Dermis blood vessel endothelial cell (primary cell): ENCODE measurements at regions not wholly inside any gene's neighbourhood (a gene's known extent, or its start where the extent isn't known, plus 50 kb on each side); places are given as distances from the start of the nearest gene placed in this dataset.

Source experiments
- DNase-seq: peaks from one replicate; pipeline ENCODE4 v3.0.0; 2010

GRCh38 chr4:125828346-125828745, 513.6 kb downstream of the FAT4 start:
- no peak for DNase-seq

GRCh38 chr4:125832161-125832560, 517.4 kb downstream of the FAT4 start:
- no peak for DNase-seq

DNA sequence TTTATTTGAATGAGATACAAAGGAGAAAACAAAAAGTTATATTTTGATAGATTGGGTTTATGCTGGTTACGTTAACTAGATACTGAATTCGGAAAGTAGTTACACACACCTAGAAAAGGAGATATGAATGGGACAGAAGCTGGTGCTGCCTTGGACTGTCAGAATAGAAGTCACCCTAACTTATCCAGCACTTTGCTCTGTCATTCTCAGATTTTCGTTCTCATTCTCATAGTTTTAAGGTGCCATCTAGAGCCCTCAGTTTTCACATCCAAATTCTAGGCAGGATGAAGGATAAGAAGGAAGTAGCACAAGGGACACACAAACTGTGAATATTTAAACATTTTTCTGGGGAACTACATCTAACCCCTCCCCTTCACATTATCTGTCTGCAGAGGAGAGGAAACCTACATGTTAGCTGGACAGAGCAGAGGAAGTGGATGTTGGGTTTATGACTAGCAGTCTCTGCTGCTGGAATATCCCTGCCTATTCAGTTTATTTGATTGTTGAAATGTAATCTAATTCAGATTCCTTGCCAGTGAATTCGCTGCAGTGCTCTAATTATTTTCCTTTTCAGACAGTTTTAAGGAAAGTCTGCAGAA, 521.9 kb downstream of the FAT4 start:
- DNase-seq: no peak

DNA sequence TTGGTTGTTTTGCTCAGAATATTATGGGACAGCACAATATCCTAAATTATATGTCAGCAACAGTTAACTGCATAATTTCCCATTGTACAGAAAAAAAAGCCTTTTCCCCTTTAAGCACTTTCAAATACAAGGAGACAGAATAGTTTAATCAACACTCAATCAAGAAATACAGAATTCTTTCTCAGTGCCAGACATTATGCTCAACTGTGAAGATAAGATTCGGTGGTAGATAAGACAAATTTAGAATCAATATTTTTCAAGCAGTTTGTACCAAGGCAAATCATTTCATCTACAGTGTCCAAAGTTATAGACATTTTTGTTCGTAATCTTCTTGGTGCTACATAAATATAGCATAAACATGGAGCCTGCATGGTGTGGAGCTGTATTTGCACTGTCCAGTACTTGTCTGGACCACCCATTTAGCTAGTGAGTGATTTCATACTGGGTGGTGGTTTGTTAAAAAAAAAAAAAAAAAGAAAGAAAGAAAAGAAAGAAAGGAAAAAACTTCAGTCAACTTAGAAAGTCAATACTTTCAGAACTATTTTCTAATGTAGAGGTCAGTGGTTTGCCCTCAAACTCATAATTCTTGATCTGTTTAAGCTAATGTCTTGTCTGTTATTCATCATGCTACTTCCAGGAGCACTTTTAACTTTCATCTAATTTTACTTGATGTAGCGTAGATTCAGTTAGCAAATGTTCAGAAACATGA, 522.9 kb downstream of the FAT4 start:
- DNase-seq: no peak

DNA sequence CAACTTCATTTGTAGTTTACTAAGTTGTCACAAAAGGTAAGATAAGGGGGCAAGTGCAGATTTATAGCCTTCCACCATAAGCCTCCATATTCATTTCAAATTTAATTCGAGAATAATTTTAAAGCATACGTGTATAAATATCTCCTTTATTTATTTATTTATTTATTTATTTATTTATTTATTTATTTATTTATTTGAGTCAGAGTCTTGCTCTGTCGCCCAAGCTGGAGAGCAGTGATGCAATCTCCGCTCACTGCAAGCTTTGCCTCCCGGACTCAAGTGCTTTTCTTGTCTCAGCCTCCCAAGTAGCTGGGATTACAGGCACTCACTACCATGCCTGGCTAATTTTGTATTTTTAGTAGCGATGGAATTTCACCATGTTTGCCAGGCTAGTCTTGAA, 523.4 kb downstream of the FAT4 start:
- no peak for DNase-seq

DNA sequence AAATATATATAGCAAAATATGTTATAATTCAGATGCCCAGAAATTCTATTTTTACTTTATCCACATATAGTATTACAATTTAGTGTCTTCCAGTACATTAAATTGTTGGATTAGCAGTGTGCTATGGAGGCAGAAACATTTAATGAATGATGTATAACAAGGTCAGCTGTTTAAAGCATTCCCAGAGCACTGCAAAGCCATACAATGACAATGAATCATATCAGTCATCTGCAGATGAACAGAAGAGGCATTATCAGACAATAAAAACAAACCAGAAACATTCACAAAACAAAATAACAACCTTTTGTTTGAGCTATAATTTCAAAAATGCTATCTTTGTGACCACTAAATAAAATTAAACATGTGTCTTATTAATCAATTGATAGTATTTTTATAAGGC, 524.2 kb downstream of the FAT4 start:
- no peak for DNase-seq

DNA sequence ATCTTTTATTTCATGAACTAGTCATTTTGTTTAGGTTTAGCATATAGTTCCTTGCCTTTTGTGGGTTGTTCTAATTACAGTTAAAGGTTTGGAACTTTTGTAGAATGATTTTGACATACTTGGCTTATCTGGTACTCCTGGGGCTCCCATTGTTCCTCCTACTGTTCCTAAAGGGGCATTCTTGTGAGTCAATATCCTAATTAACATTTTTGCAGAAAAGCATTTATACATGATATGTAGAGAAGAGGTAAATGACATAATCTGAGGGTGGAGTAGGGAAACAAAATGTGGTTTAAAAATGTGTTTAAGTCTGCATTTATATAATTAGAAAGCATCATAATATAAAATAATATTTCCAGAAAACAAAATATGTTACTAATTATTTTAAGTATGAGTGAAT, 529.2 kb downstream of the FAT4 start:
- no peak for DNase-seq

DNA sequence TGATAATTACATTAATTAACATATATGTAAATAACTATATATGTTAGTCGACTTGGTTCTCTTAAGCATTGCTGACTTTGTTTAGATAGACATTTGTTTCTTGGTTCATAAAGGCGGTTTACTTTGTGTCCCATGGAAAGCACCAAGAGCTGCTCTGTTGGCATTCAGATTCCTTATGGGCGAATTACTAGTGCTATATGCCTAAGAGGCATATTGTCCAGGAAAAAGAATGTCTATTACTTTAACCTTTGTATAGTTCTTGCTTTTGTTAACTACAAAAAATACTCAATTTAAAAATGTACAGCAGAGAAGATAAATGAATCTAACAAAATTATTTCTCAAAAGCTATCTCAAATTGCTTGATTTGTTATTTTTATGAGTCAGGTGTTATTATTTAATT, 532.8 kb downstream of the FAT4 start:
- DNase-seq: no peak

DNA sequence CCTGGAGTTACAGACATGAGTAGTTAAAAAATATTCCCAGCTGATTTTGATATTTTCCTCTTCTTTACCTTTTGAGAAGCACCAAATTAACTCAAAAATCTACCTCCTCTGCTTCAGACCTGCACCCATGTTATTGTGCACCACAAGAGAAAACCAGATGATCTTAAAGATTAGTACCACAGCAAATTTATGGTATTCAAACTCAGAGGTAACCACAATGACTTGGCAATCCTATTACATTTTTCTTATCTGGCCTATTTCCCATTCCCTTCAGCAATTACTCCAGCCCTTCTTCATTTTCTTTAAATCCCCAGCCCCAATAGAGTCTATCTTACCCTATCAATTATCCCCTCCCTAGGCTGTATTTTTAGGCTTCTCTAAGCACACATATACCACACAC, 535.1 kb downstream of the FAT4 start:
- no peak for DNase-seq

GRCh38 chr4:125891597-125892258, 577.0 kb downstream of the FAT4 start:
- no peak for DNase-seq

GRCh38 chr4:125904802-125905201, 590.0 kb downstream of the FAT4 start:
- DNase-seq: no peak

DNA sequence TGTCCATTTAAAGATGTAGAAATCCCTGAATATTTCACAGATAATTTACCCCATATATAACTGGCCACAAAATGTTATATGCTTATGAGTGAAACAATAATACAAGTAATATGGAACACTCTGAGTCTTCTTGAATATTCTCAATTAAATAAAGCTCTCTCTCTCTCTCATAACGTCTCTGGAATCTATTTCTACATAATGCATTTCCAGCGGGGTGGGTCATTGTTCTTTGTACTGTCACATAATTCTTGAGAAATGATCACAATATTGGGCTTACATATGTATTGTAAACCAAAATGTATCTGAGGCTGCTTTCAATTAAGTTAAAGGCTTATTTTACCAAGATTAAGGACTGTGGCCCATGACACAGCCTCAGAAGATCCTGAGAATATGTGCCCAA, 596.3 kb downstream of the FAT4 start:
- no peak for DNase-seq

GRCh38 chr4:125911481-125911880, 596.7 kb downstream of the FAT4 start:
- no peak for DNase-seq

DNA sequence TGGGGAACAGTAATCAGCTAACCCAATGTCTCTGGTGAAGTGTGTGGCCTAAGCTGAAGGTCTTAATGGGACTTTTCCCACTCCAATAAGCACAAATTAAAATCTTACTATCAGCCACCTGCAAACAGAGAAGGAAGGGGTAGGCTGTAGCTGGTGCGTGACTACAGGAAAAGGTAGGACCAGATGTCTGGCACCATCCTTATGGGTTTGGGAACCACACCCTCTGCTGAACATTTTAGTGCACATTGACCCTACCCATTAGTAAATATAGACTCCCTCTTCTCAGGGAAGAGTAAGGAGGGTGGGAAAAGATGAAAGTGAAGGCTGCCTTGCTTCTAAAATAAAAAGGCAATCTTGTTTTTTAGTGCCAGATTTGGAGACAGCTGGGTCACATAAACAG, 602.8 kb downstream of the FAT4 start:
- DNase-seq: no peak

DNA sequence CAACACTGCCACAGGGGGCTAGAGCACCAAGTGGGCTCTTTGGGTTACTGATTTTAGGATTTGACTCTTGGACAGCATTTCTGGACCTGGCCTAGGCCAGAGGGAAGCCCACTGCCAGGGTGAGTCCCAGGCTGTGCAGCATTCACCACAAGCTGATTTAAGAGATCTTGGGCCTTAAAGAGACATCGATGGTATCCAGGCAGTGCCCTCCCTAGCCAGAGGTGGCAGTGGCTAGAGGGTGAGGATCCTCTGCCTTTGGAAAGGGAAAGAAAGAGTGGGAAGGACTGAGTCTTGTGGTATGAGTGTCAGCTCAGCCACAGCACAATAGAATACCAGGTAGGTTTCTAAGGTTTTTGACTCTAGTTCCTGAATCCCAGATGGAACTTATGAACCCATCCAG, 613.9 kb downstream of the FAT4 start:
- no peak for DNase-seq

DNA sequence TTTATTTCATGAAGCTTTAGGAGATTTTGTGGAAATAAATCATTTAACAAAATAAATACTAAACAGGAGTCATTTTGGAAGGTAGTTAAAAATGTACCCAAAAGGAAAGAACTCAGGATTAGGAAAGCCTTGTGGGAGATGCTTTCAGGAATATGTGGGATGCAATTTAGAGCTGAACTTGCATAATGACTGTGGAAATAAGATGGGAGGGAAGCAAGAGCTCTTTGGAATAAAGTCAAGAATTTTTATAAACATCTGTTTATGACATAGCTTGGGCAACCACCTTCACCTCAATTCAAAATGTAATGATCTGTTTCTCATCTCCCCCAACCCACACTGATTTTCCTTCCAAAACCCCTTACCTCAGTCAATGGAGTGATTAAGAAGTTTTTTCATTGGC, 623.8 kb downstream of the FAT4 start:
- no peak for DNase-seq

DNA sequence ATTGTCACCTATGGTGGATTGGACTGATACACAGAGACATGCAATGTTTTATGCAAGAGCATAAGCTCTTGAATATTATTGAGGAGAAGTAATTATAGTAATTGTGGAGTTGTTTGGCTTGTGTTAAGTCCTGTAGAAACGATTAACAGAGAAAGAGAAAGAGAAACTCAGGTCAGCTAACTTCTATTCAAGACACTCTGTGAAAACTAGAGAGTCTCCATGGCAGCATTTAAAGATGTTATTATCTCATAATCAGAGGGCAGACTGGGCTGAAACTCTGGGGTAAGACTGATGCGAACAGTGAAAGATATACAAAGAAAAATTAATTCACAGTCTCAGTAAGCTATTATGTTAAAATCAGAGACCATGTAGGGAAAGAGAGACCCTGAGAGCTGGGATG, 625.7 kb downstream of the FAT4 start:
- no peak for DNase-seq

DNA sequence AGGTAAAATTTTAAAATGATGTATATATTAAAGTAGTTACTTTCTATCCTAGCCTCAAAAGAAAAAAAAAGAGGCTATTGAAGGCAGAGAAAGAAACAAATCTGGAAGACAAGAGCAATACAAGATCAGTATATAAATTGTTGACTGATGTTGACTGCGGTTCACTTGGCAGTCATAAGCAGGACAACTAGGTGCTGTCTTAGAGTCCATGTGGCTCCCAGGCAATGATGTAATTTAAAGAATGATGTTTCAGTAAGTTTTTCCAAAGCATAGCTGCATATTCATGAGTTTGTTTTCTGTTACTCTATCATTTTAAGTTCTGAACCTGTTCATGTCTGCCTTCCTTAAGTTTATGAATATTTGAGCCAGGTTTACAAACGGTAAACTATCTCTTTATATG, 630.2 kb downstream of the FAT4 start:
- DNase-seq: no peak

DNA sequence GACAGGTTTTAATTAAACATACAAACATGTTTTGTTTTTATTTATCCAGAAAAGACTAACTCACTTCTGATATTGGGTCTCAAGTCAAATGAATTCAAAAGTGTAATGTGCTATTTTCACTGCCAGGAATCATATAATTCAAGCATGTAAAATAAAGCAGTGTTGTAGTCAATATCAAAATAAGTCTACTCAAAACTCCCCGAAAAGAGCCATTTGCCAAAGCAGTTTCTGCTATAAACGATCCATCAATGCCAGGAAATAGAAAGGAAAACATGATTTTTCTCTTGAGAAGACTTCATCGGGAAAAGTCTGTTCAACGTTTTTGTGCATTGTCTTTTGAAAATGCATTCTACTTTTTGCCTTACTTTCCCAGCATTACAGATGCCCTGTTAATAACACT, 633.3 kb downstream of the FAT4 start:
- no peak for DNase-seq

- DNase-seq: no peak
Observed at GRCh38 chr4:125951261-125951887, 636.6 kb downstream of the FAT4 start.

DNA sequence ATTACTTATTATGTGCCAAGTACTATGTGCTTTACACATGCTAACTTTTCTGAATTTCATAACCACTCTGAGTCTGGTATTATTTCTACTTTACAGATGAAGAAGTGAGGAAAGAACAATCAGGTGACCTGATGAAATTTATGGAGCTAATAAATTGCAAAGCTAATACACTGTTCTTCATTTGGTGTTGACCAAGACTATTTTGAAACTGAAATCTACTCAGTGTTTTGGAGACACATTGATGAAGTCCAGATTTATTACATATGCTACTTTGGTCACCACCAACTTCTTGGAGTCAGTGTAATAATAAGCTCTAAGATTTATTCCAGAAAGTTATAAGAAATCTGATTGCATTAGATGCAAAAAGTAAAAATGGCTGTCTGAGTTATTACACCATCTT, 637.9 kb downstream of the FAT4 start:
- DNase-seq: no peak

DNA sequence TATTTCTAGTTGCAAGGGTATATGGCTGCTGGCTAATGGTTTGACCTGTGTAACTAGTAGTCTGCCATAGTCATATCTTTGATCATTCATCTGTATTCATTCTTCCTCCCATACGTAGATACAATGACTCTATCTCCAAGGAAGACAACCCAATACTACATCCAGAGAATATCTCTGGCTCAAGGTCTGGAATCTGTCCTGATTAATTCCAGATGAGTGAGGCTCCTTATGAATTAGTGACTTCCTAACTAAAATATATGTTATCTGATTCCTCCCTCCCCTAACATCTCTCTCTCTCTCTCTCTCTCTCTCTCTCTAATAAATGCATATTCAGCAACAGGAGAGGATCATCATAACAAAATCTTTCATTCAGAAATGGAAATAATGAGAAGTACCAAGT, 641.5 kb downstream of the FAT4 start:
- DNase-seq: no peak

GRCh38 chr4:125958519-125958918, 643.8 kb downstream of the FAT4 start:
- no peak for DNase-seq

DNA sequence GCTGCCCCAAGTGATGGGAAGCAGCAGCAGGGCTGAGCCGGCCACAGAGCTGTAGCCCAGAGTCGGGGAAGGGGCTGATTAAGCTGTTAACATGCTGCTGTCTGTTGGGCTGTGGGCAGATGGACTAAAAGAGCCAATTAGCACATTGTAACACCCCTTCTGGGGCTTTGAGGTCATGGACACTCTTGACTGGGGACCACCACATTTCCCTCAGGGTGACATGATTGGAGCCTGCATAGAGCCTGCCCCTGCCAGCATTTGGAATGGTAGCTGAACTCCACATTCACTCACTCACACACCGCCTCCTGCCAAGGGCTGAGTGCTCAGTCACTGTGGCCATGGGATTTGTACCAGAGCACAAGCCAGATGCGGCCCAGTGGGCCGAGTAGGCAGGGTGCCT, 646.9 kb downstream of the FAT4 start:
- no peak for DNase-seq
